Tibial nerve (tissue), 3 donors: ENCODE measurements at regions not wholly inside any gene's neighbourhood (a gene's known extent, or its start where the extent isn't known, plus 50 kb on each side); places are given as distances from the start of the nearest gene placed in this dataset.

ENCODE experiments used
- CTCF ChIP-seq, 5 experiments: fragments of 200-600 bp in 3 of 5; fragments of 450-650 bp in 2 of 5; sonication (generic) in 3 of 5; IDR thresholded peaks; one replicate each; pipeline ENCODE4 v1.5.1; 2016 to 2019; ENCODE audit warnings: antibody characterized with exemption in 5 of 5, mild to moderate bottlenecking in 3 of 5, moderate library complexity in 2 of 5
- POLR2A ChIP-seq, 2 donors: fragments of 450-650 bp; IDR thresholded peaks; one replicate each; pipeline ENCODE4 v1.6.1; 2017; ENCODE audit warnings: antibody characterized with exemption in 2 of 2, mild to moderate bottlenecking in 2 of 2, moderate library complexity in 2 of 2

- TF ChIP-seq CTCF (IDR thresholded peaks at IDR 0.05) (no peak), POLR2A (IDR thresholded peaks at IDR 0.05) (no peak)
These were observed 1412.9 kb upstream of the ALCAM start for GRCh38 chr3:103953796-103954195.
